A673 (cell line): ENCODE measurements at regions not wholly inside any gene's neighbourhood (a gene's known extent, or its start where the extent isn't known, plus 50 kb on each side); places are given as distances from the start of the nearest gene placed in this dataset.

Source experiments
- BruUV-seq: library from RNA; stranded (reverse); fragments of 400-500 nt; replicated peaks from 2 replicates; lab custom pipeline; 2021; lab: Mats Ljungman, UMichigan
- CTCF ChIA-PET: fragments of 300-600 bp; sonication (Branson Sonifier 250); formaldehyde crosslinking; loops from one replicate; lab custom pipeline; 2022; ENCODE audit warnings: antibody characterized with exemption; lab: Charles Lee
- POLR2A ChIA-PET: fragments of 300-600 bp; sonication (Branson Sonifier 250); formaldehyde crosslinking; loops from one replicate; lab custom pipeline; 2022; ENCODE audit warnings: antibody characterized with exemption; ENCODE audit not compliant: low non-redundant PET; lab: Charles Lee
- DNase-seq: peaks from one replicate; pipeline ENCODE4 v3.0.0-alpha.2; 2015; ENCODE audit warnings: low spot score
- H3K27ac ChIP-seq: fragments of 200-600 bp; sonication (generic); 2 replicates; pipeline ENCODE4 v1.5.1; 2016; ENCODE audit warnings: mixed run types, low read depth, mild to moderate bottlenecking, mixed read lengths, antibody characterized with exemption, low read length; ENCODE audit not compliant: poor library complexity, severe bottlenecking
- H3K27me3 ChIP-seq: fragments of 200-600 bp; sonication (generic); replicated peaks from 2 replicates; pipeline ENCODE4 v1.6.1; 2017; ENCODE audit warnings: mixed run types, low read depth, mild to moderate bottlenecking, mixed read lengths, antibody characterized with exemption, low read length; ENCODE audit not compliant: insufficient read depth, poor library complexity
- H3K36me3 ChIP-seq: fragments of 200-600 bp; sonication (generic); 2 replicates; pipeline ENCODE4 v1.6.1; 2016; ENCODE audit warnings: mixed run types, mild to moderate bottlenecking, mixed read lengths, antibody characterized with exemption, low read length; ENCODE audit not compliant: insufficient read depth, poor library complexity, severe bottlenecking
- H3K4me1 ChIP-seq: fragments of 200-600 bp; sonication (generic); 2 replicates; pipeline ENCODE4 v1.6.1; 2017; ENCODE audit warnings: mixed run types, mild to moderate bottlenecking, mixed read lengths, antibody characterized with exemption, low read length; ENCODE audit not compliant: insufficient read depth, poor library complexity, severe bottlenecking
- H3K4me3 ChIP-seq: fragments of 200-600 bp; sonication (generic); 2 replicates; pipeline ENCODE4 v1.5.1; 2016; ENCODE audit warnings: low read depth, mixed run types, mild to moderate bottlenecking, mixed read lengths, low read length; ENCODE audit not compliant: poor library complexity, severe bottlenecking
- H3K9me3 ChIP-seq: fragments of 200-600 bp; sonication (generic); 2 replicates; pipeline ENCODE4 v1.6.1; 2016; ENCODE audit warnings: mixed run types, low read depth, mild to moderate bottlenecking, mixed read lengths, antibody characterized with exemption, low read length; ENCODE audit not compliant: poor library complexity, severe bottlenecking
- CTCF ChIP-seq: fragments of 300-800, 200-600 bp; sonication (generic); conservative IDR thresholded peaks from 2 replicates; pipeline ENCODE4 v1.5.1; 2017; ENCODE audit warnings: low read depth, mild to moderate bottlenecking, antibody characterized with exemption, low read length, moderate library complexity, mixed read lengths
- EZH2 ChIP-seq: fragments of 200-600 bp; sonication (generic); IDR thresholded peaks from 2 replicates; pipeline ENCODE4 v1.6.1; 2017; ENCODE audit warnings: borderline replicate concordance, low read depth, mild to moderate bottlenecking, mixed read lengths, antibody characterized with exemption, low read length; ENCODE audit not compliant: poor library complexity, severe bottlenecking
- intact Hi-C: fragments of 100-400 bp; cut with micrococcal nuclease; formaldehyde crosslinking; loops from one replicate; pipeline ENCODE4 v1.10.0; 2022; ENCODE audit not compliant: unreplicated experiment

- BruUV-seq = no TSS peak
- ChIA-PET CTCF (no interaction called here), POLR2A (no interaction called here)
- no peaks in the 10 kb centered on the region for H3K9me3 ChIP-seq
- H3K4me3 ChIP-seq = no peak overlapping the region
- H3K27ac ChIP-seq = no peak overlapping the region
- no peaks in the 10 kb centered on the region for H3K4me1 ChIP-seq
- TF ChIP-seq CTCF (no peak), EZH2 (no peak)
- no peak for DNase-seq
- H3K27me3 ChIP-seq = no peaks in the 10 kb centered on the region
- no peaks in the 10 kb centered on the region for H3K36me3 ChIP-seq
- intact Hi-C loops = no loop called here
Measured at GRCh38 chr5:158313733-158314464, 455.0 kb upstream of the CLINT1 start.

GRCh38 chr5:158313027-158313732, 454.2 kb upstream of the CLINT1 start:
- TF ChIP-seq EZH2 (no peak), CTCF (no peak)
- H3K36me3 ChIP-seq = no peaks in the 10 kb centered on the region
- H3K4me3 ChIP-seq = no peak overlapping the region
- CTCF ChIA-PET = no interaction called here
- intact Hi-C loops = no loop called here
- no peaks in the 10 kb centered on the region for H3K4me1 ChIP-seq
- DNase-seq = no peak
- POLR2A ChIA-PET = no interaction called here
- no peak overlapping the region for H3K27ac ChIP-seq
- no TSS peak for BruUV-seq
- H3K9me3 ChIP-seq = no peaks in the 10 kb centered on the region
- no peaks in the 10 kb centered on the region for H3K27me3 ChIP-seq

GRCh38 chr5:158309088-158309807, 450.3 kb upstream of the CLINT1 start:
- Histone ChIP-seq H3K4me3 (no peak overlapping the region), H3K4me1 (no peaks in the 10 kb centered on the region), H3K9me3 (no peaks in the 10 kb centered on the region), H3K27me3 (no peaks in the 10 kb centered on the region), H3K36me3 (no peaks in the 10 kb centered on the region), H3K27ac (no peak overlapping the region)
- no TSS peak for BruUV-seq
- DNase-seq = no peak
- TF ChIP-seq CTCF (no peak), EZH2 (no peak)
- POLR2A ChIA-PET = no interaction called here
- intact Hi-C loops = no loop called here
- CTCF ChIA-PET = no interaction called here
